ENCODE measurements at regions not wholly inside any gene's neighbourhood (a gene's known extent, or its start where the extent isn't known, plus 50 kb on each side); places are given as distances from the start of the nearest gene placed in this dataset.

DNA sequence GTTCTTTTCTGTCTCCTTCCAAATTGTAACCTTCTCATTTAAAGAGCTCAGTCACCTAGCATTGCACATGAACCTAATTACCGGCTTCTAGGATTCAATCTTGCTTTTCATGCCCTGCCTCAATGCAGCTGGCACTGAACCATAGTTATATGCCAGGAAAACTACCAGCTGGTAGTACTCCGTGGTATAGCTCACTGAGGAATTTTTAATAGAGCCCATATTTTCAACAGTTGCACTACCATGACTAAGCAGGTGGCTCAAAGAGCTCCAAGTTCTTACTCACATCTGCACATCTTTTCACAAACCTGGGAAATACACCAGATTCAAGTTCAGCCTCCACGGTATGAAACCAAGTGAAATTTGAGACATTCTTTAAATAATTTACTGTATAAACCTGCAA lies 363.5 kb downstream of the GRB14 start:
- TF ChIP-seq, protein P1, sequence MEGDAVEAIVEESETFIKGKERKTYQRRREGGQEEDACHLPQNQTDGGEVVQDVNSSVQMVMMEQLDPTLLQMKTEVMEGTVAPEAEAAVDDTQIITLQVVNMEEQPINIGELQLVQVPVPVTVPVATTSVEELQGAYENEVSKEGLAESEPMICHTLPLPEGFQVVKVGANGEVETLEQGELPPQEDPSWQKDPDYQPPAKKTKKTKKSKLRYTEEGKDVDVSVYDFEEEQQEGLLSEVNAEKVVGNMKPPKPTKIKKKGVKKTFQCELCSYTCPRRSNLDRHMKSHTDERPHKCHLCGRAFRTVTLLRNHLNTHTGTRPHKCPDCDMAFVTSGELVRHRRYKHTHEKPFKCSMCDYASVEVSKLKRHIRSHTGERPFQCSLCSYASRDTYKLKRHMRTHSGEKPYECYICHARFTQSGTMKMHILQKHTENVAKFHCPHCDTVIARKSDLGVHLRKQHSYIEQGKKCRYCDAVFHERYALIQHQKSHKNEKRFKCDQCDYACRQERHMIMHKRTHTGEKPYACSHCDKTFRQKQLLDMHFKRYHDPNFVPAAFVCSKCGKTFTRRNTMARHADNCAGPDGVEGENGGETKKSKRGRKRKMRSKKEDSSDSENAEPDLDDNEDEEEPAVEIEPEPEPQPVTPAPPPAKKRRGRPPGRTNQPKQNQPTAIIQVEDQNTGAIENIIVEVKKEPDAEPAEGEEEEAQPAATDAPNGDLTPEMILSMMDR (IDR thresholded peaks at IDR 0.05 in 8 of 11, conservative IDR thresholded peaks at IDR 0.05 in 3 of 11), result no peak
- no peak for TF ChIP-seq POLR2A (IDR thresholded peaks at IDR 0.05)

Data from spleen (tissue), 7 donors.